Stimulated activated CD8-positive, alpha-beta memory T cell treated with anti-CD3 and anti-CD28 coated beads, Interleukin-2, amount 100 ng/mL, for 1 hour (primary cell): ENCODE measurements at regions not wholly inside any gene's neighbourhood (a gene's known extent, or its start where the extent isn't known, plus 50 kb on each side); places are given as distances from the start of the nearest gene placed in this dataset.

Experiments
- DNase-seq, 2 donors: peaks; one replicate each; pipeline ENCODE4 v3.0.0-alpha.2; 2020; ENCODE audit warnings: low read depth in 2 of 2

DNA sequence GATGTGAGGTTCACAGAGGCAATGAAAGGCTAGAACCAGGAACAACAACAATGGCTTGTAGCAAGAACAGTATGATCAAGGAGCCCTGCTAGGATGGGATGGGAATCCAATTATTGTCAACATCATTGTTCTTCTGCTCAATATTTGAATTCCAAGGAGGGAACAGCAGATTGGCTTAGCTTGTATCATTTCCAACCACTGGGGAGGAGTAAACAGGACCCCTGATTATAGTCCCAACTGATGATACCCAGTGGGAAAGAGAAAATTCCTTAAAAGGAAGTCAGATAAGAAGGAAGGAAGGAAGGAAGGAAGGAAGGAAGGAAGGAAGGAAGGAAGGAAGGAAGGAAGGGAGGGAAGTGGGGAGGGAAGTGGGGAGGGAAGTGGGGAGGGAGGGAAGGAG is 69.5 kb upstream of the ZC3H12C start:
- no peak for DNase-seq

DNA sequence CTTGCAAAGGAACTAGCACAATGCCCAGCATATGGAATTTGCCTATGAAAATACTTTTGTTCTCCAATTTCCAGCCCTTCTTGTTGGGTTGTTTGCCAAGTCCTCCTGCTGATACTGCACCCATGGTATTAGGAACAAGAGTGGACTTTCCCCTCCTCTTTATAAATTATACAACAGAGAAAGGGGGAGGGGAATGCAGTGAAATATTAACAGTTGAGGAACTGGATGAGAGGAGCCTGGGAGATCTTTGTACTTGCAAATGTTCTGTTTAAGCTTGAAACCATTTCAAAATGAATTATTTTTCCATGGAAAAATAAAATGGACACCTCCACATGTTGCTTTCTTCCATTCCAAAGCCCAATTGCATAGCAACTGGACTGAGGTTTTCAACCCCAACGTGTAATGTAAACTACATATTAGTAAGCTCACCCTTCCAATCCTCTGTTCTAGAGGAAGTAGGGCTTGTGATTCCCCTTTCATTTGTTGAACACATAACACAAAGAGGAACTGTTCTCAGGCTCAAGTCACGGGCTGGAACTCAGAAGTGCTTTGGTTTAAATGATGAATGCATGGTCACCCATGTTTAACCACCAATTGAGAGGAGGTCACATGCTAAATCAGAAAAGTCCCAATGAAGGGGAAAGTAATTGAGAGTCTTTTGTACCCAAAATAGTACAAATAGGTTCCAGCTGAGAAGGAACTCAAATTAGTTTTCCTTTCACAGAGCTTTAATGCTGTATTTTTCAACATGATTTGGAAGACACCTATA is 66.2 kb upstream of the ZC3H12C start:
- no peak for DNase-seq

DNA sequence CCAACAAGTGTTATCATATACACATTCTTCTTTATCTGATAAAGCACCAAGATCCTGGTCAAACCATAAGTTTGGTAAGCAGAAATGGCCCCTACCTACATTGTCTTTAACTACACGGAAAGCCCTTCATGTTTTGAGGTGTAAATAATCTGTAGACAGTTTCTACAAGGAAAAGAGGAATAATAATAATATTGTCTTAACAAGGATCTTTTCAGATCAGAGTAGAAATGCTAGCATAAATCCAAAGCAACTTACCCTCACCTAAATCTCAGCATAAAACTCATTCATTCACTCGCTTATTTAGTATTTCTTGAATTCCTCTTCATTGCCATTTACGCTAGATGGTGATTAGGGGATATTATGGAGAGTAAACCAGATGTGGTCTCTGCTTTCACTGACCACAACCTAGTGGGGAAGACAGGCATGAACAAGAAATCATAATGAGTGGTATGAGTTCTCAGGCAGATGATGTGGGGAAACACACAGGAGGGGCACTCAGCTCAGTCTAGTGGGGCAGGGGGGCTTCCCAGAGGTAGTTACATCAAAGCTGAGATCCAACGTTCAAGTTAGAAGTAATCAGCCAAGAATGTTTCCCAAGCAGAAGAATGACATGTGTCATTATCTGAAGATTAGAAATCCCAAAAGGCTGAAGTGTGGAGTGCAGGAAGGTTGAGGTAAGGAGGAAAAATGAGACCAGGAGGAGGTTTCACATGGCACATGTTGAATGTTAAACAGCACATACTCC is 65.4 kb upstream of the ZC3H12C start:
- DNase-seq = no peak

DNA sequence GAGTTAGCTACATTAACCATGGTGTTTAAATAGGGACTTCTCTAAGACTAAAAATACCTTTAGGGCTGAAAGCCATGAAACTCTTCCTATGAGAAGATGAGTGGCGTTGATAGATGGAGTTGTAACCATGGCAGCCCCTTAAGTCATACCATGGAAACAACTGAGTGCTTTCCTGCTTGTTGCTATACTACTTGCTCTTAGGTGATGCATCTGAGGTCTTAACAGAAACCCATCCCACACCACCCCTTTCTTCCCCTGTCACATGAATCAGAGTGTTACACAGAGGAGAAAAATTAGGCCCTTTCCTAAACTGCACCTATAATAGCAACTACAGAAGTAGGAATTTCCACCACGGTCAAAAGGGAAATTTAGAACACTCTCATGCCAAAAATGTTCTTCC is 64.3 kb upstream of the ZC3H12C start:
- no peak for DNase-seq

DNA sequence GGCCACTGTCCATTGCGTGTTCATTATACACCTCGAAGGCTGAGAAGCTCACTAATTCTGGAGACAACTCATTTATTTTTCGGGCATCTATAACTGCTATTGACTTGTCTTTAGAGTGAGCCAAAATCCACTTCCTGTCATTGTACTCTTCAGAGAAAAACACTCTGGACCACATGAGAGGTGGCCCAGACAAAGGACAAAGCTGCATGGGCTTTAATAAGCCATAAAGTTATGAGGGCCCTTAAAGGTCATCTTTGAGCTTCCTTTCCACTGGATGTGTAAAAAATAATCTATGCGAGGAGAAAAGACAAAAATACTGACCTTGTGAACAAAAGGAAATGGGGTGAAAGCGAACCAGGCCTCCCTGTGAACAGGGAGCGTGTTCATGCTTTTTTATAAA is 63.5 kb upstream of the ZC3H12C start:
- DNase-seq = no peak

DNA sequence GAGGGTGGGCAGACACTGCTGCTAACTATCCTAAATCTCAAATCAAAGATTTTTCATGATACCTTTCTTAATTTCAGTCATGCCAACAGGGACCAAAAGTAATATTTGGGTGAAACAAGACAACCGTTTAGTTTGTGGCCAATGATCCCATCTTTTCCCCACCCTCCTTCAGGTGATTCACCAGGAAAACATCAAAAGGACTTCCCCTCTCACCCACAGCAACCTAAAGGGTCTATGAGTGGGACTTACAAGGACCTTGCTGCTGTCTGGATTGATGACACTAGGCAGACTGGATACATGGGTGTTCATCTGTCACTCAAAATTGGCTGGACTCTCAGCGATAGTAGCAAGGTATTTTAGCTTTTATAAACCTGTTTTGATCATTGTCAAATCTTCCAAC is 62.0 kb upstream of the ZC3H12C start:
- no peak for DNase-seq

DNA sequence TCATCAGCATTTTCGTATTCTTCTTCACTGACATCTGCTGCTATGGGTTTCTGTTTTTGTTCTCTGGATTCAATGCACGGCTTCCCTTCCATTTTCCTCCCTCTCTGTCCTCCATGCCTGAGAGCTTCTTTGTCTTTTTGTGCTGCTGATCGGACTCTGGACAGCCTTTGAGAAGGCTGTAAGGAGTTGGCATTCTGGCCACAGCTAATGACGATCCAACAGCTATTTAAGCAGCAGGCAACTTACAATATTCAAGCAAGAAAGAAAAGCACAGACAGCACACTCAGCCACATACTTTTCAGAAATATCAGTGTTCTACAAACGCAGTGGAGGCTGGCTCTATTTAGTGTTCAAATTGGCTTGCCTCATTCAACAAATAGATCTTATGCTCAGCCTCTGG is 60.9 kb upstream of the ZC3H12C start:
- DNase-seq = no peak

DNA sequence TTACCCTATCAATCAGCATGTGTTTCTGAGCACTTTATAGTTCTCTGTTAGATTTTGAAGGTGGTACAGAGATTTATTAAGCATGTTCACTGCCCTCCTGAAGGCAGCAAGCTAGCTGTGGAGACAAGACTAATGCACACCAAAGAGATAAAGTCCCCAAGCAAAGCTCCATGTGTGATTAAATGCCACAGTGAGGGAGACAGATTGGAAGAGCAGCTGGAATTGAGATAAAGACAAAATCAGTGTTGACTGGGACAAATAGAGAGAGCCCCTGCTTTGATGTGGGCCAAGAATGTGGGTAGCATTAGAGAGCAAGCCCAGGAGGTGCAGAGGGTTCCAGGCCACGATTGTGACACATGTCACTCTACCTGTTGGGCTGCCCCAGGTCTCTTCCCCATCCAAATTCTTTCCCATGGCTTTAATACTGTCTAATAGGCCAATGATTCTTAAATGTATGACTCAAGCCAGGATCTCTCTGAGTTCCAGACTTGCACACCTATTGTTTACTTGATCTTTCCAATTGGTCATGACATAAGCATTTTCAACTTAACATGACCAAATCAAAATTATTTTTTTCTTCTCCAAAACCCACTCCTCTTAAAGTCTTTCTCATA is 60.1 kb upstream of the ZC3H12C start:
- DNase-seq = no peak

DNA sequence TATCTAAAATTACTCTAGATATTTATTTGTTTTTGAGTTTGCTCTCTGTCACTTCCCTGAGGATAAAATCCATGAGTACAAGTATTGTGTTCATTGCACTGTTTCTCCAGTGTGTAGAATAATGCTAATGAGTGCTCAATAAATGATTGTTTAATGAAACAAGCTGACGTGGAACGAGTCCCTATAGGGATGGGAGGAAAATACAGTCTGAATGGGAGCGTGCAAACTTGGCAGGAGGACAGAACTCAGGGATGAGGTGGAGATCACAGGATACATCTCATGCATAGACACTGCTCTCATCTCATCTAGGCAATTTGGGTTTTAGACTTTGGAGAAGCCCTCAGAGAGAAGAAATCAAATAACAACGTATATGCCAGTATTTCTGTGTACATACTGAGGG is 58.4 kb upstream of the ZC3H12C start:
- DNase-seq = no peak

DNA sequence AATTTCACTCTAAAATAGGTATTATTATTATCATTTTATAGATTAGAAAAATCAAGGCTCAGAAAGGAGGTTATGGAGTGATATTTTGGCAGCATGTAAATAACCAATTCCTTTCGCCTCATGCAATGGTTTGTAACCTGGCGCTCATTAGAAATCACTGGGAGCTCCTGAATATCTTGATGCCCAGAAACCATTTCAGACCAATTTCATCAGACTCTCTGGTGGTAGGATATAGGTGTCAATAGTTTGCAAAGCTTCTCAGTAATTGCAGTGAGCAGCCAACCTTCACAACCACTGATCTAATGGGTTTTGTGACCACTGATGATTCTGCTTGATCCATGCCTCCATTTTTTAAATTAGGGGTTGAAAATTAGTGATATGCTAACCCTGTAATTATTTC is 57.8 kb upstream of the ZC3H12C start:
- no peak for DNase-seq

DNA sequence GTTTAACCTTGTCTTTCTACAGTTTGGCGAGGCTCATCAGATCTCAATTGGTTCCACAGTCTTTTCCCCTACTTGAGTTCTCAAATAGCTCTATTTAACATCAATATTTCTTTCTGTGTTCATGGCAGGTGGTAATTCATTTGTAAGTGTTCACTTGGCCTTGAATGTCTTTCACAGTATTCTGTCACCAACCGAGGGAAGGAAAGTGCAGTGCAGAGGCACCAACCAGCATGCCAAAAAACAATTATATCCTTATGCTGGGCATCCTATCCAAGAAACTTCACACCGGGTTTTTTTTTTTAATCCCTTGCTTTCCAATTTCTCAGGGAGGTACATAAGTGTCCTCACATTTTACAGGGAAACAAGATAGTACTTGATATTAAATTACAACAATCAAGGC is 55.0 kb upstream of the ZC3H12C start:
- no peak for DNase-seq
